Mesenchymal stem cell (in vitro differentiated cells and primary cell): ENCODE measurements at regions not wholly inside any gene's neighbourhood (a gene's known extent, or its start where the extent isn't known, plus 50 kb on each side); places are given as distances from the start of the nearest gene placed in this dataset.

Experiments
- DNase-seq: peaks from one replicate; pipeline ENCODE4 v3.0.0-alpha.2; 2013
- H2AFZ ChIP-seq: one replicate; pipeline ENCODE4 v1.6.1; 2013; ENCODE audit warnings: low read depth, mild to moderate bottlenecking, control low read depth, inconsistent platforms, low read length, moderate library complexity
- H2AK5ac ChIP-seq: 2 replicates; pipeline ENCODE4 v1.6.1; 2013; ENCODE audit warnings: low read length, moderate library complexity, mild to moderate bottlenecking, inconsistent platforms; ENCODE audit not compliant: severe bottlenecking
- H2BK120ac ChIP-seq: one replicate; pipeline ENCODE4 v1.6.1; 2013; ENCODE audit warnings: low read depth, mild to moderate bottlenecking, inconsistent platforms, low read length, moderate library complexity
- H2BK12ac ChIP-seq, 2 experiments: one replicate each; pipeline ENCODE4 v1.6.1; 2013; ENCODE audit warnings: inconsistent platforms in 2 of 2, low read length in 2 of 2, mild to moderate bottlenecking in 2 of 2, moderate library complexity in 2 of 2, control low read depth in 1 of 2
- H2BK15ac ChIP-seq: one replicate; pipeline ENCODE4 v1.6.1; 2013; ENCODE audit warnings: mild to moderate bottlenecking, low read depth, inconsistent platforms; ENCODE audit not compliant: poor library complexity, severe bottlenecking
- H2BK5ac ChIP-seq: 2 replicates; pipeline ENCODE4 v1.6.1; 2013; ENCODE audit warnings: low read depth, mild to moderate bottlenecking, low read length, control low read depth, inconsistent platforms; ENCODE audit not compliant: poor library complexity, severe bottlenecking
- H3K14ac ChIP-seq, 2 experiments: one replicate each; pipeline ENCODE4 v1.6.1; 2013; ENCODE audit warnings: inconsistent platforms in 2 of 2, low read length in 2 of 2, control low read depth in 1 of 2, mild to moderate bottlenecking in 1 of 2, moderate library complexity in 1 of 2
- H3K18ac ChIP-seq, 2 experiments: one replicate each; pipeline ENCODE4 v1.6.1; 2013; ENCODE audit warnings: inconsistent platforms in 2 of 2, low read length in 2 of 2, control low read depth in 1 of 2, low read depth in 1 of 2, mild to moderate bottlenecking in 1 of 2
- H3K23ac ChIP-seq, 2 experiments: one replicate each; pipeline ENCODE4 v1.6.1; 2013; ENCODE audit warnings: inconsistent platforms in 2 of 2, low read length in 2 of 2, mild to moderate bottlenecking in 2 of 2, moderate library complexity in 2 of 2, control low read depth in 1 of 2
- H3K27ac ChIP-seq: 2 replicates; pipeline ENCODE4 v1.5.1; 2013; ENCODE audit warnings: mild to moderate bottlenecking, moderate library complexity, low read length, control low read depth, inconsistent platforms; ENCODE audit not compliant: poor library complexity, severe bottlenecking
- H3K27me3 ChIP-seq, 2 experiments: 2 replicates each; pipeline versions ENCODE4 v1.6.1 to v1.7.0; 2013; ENCODE audit warnings: low read length in 2 of 2, mild to moderate bottlenecking in 2 of 2, moderate library complexity in 2 of 2, control low read depth in 1 of 2, inconsistent platforms in 1 of 2; ENCODE audit not compliant: control insufficient read depth in 1 of 2, insufficient read depth in 1 of 2
- H3K36me3 ChIP-seq, 2 experiments: 2 replicates each; pipeline versions ENCODE4 v1.6.1 to v1.7.0; 2013; ENCODE audit warnings: low read length in 2 of 2, control low read depth in 1 of 2, inconsistent platforms in 1 of 2, low read depth in 1 of 2, mild to moderate bottlenecking in 1 of 2; ENCODE audit not compliant: insufficient read depth in 2 of 2, control insufficient read depth in 1 of 2
- H3K4ac ChIP-seq, 2 experiments: one replicate each; pipeline ENCODE4 v1.6.1; 2013; ENCODE audit warnings: inconsistent platforms in 2 of 2, low read length in 2 of 2, mild to moderate bottlenecking in 2 of 2, moderate library complexity in 2 of 2, control low read depth in 1 of 2, low read depth in 1 of 2
- H3K4me1 ChIP-seq: 2 replicates; pipeline ENCODE4 v1.6.1; 2013; ENCODE audit warnings: low read depth, low read length, control low read depth; ENCODE audit not compliant: control insufficient read depth, insufficient read depth
- H3K4me2 ChIP-seq: 2 replicates; pipeline ENCODE4 v1.6.1; 2013; ENCODE audit warnings: low read length, mild to moderate bottlenecking, inconsistent platforms; ENCODE audit not compliant: poor library complexity, severe bottlenecking
- H3K4me3 ChIP-seq, 2 experiments: 2 replicates each; pipeline versions ENCODE4 v1.5.1 to v1.7.0; 2013; ENCODE audit warnings: low read length in 2 of 2, mild to moderate bottlenecking in 2 of 2, control low read depth in 1 of 2, low read depth in 1 of 2; ENCODE audit not compliant: insufficient read depth in 1 of 2
- H3K79me1 ChIP-seq: replicated peaks from 2 replicates; pipeline ENCODE4 v1.6.1; 2013; ENCODE audit warnings: mild to moderate bottlenecking, control low read depth, low read length, inconsistent platforms; ENCODE audit not compliant: poor library complexity, severe bottlenecking
- H3K9ac ChIP-seq: 2 replicates; pipeline ENCODE4 v1.7.0; 2013; ENCODE audit warnings: mild to moderate bottlenecking, low read length, moderate library complexity
- H3K9me3 ChIP-seq: 2 replicates; pipeline ENCODE4 v1.7.0; 2013; ENCODE audit warnings: mild to moderate bottlenecking, low read length; ENCODE audit not compliant: control insufficient read depth
- H4K8ac ChIP-seq: one replicate; pipeline ENCODE4 v1.6.1; 2013; ENCODE audit warnings: inconsistent platforms, mild to moderate bottlenecking, low read length, moderate library complexity
- H4K91ac ChIP-seq: one replicate; pipeline ENCODE4 v1.6.1; 2013; ENCODE audit warnings: mild to moderate bottlenecking, low read length, inconsistent platforms
- WGBS: methylation state at CpG from one replicate; pipeline ENCODE4 v1.1.7; 2013; ENCODE audit warnings: mixed read lengths; 5-methylcytosine and 5-hydroxymethylcytosine counted together

GRCh38 chr19:28665748-28666147, 547.2 kb downstream of the UQCRFS1 start:
- H3K4me2 ChIP-seq, result no peak overlapping the region
- no peaks in the 10 kb centered on the region for H3K36me3 ChIP-seq
- DNase-seq, result no peak
- H2AK5ac ChIP-seq, result no peak overlapping the region
- H3K79me1 ChIP-seq, result no peaks in the 10 kb centered on the region
- H3K4me1 ChIP-seq, result no peaks in the 10 kb centered on the region
- H2BK120ac ChIP-seq, result no peak overlapping the region
- no peak overlapping the region for H2AFZ ChIP-seq
- 92% methylated on average over 1 of the region's 1 CpG for WGBS
- no peak overlapping the region for H3K27ac ChIP-seq
- no peak overlapping the region for H2BK15ac ChIP-seq
- no peak overlapping the region for H3K9ac ChIP-seq
- H3K4me3 ChIP-seq, result no peak overlapping the region
- H3K18ac ChIP-seq, result no peak overlapping the region
- no peak overlapping the region for H2BK5ac ChIP-seq
- H4K91ac ChIP-seq, result no peak overlapping the region
- no peak overlapping the region for H3K4ac ChIP-seq
- no peak overlapping the region for H3K14ac ChIP-seq
- peaks cover 20% of the 10 kb centered on the region for H3K9me3 ChIP-seq
- no peak overlapping the region for H4K8ac ChIP-seq
- H3K27me3 ChIP-seq, result no peaks in the 10 kb centered on the region
- H3K23ac ChIP-seq, result no peak overlapping the region
- no peak overlapping the region for H2BK12ac ChIP-seq

- no peak overlapping the region for H2BK120ac ChIP-seq
- no peak overlapping the region for H3K27ac ChIP-seq
- no peaks in the 10 kb centered on the region for H3K36me3 ChIP-seq
- H3K18ac ChIP-seq, result no peak overlapping the region
- no peaks in the 10 kb centered on the region for H3K4me1 ChIP-seq
- 80% methylated on average over 2 of the region's 2 CpGs for WGBS
- H2BK15ac ChIP-seq, result no peak overlapping the region
- no peak overlapping the region for H3K23ac ChIP-seq
- H3K4me3 ChIP-seq, result no peak overlapping the region
- H3K4me2 ChIP-seq, result no peak overlapping the region
- H2AK5ac ChIP-seq, result no peak overlapping the region
- no peak overlapping the region for H2BK5ac ChIP-seq
- H4K91ac ChIP-seq, result no peak overlapping the region
- no peak overlapping the region for H4K8ac ChIP-seq
- no peak overlapping the region for H3K14ac ChIP-seq
- no peak overlapping the region for H3K4ac ChIP-seq
- H3K79me1 ChIP-seq, result no peaks in the 10 kb centered on the region
- H3K9me3 ChIP-seq, result peaks cover 19% of the 10 kb centered on the region
- no peaks in the 10 kb centered on the region for H3K27me3 ChIP-seq
- DNase-seq, result no peak
- H2AFZ ChIP-seq, result no peak overlapping the region
- H3K9ac ChIP-seq, result no peak overlapping the region
- H2BK12ac ChIP-seq, result no peak overlapping the region
These were observed 556.3 kb downstream of the UQCRFS1 start for GRCh38 chr19:28656644-28657043.

- Histone ChIP-seq H3K27ac (no peak overlapping the region), H2AFZ (no peak overlapping the region), H2AK5ac (no peak overlapping the region), H3K27me3 (peaks cover 0 to 3% of the 10 kb centered on the region in 2 experiments), H3K18ac (no peak overlapping the region), H2BK12ac (no peak overlapping the region), H4K91ac (no peak overlapping the region), H2BK15ac (no peak overlapping the region), H3K9me3 (peaks cover 19% of the 10 kb centered on the region), H4K8ac (no peak overlapping the region), H2BK5ac (no peak overlapping the region), H3K9ac (no peak overlapping the region), H3K14ac (no peak overlapping the region), H3K4me1 (peaks cover 3% of the 10 kb centered on the region), H3K79me1 (no peaks in the 10 kb centered on the region), H2BK120ac (no peak overlapping the region), H3K4me3 (no peak overlapping the region), H3K36me3 (no peaks in the 10 kb centered on the region), H3K4me2 (no peak overlapping the region), H3K4ac (no peak overlapping the region), H3K23ac (no peak overlapping the region)
- over 99% methylated on average over 5 of the region's 5 CpGs for WGBS
- DNase-seq, result no peak
These were observed 557.9 kb downstream of the UQCRFS1 start for GRCh38 chr19:28655054-28655453.

- DNase-seq, result no peak
- H2BK120ac ChIP-seq, result no peak overlapping the region
- H4K91ac ChIP-seq, result no peak overlapping the region
- H2BK12ac ChIP-seq, result no peak overlapping the region
- H3K23ac ChIP-seq, result no peak overlapping the region
- no peak overlapping the region for H4K8ac ChIP-seq
- no peaks in the 10 kb centered on the region for H3K36me3 ChIP-seq
- no peak overlapping the region for H3K14ac ChIP-seq
- no peak overlapping the region for H3K4me3 ChIP-seq
- peaks cover 4% of the 10 kb centered on the region for H3K4me1 ChIP-seq
- no peak overlapping the region for H3K4me2 ChIP-seq
- no peak overlapping the region for H3K4ac ChIP-seq
- H3K79me1 ChIP-seq, result no peaks in the 10 kb centered on the region
- H2AK5ac ChIP-seq, result no peak overlapping the region
- 75% methylated on average over 2 of the region's 3 CpGs for WGBS
- H2BK5ac ChIP-seq, result no peak overlapping the region
- H2AFZ ChIP-seq, result no peak overlapping the region
- peaks cover 0 to 3% of the 10 kb centered on the region in 2 experiments for H3K27me3 ChIP-seq
- peaks cover 11% of the 10 kb centered on the region for H3K9me3 ChIP-seq
- H3K18ac ChIP-seq, result no peak overlapping the region
- no peak overlapping the region for H2BK15ac ChIP-seq
- no peak overlapping the region for H3K9ac ChIP-seq
- H3K27ac ChIP-seq, result no peak overlapping the region
These were observed 560.2 kb downstream of the UQCRFS1 start for GRCh38 chr19:28652765-28653164.
